Right lobe of liver (tissue), 6 donors: ENCODE measurements at regions not wholly inside any gene's neighbourhood (a gene's known extent, or its start where the extent isn't known, plus 50 kb on each side); places are given as distances from the start of the nearest gene placed in this dataset.
A peak's percentile ranks its signal among the peaks of the same experiment; 100 is the strongest.
"Not testable (repeated sequence)": the region's sequence is repeated elsewhere in the genome, so short reads cannot be mapped to it uniquely, and the experiment has no call there.

Experiments used
- ATAC-seq, 4 donors: fragments of 200-7000 bp; cut with Tn5 transposase; one replicate each; pipeline ENCODE4 v1.9.1; 2020; ENCODE audit warnings: mild to moderate bottlenecking in 4 of 4, moderate library complexity in 4 of 4
- DNase-seq, 3 donors: peaks; one replicate each; pipeline ENCODE4 v3.0.0-alpha.2; 2020
- H3K27ac ChIP-seq, 3 donors: fragments of 200-600 bp; one replicate each; pipeline ENCODE4 v1.8.0; 2022
- H3K27me3 ChIP-seq, 2 donors: fragments of 200-600 bp; one replicate each; pipeline ENCODE4 v1.8.0; 2022
- H3K36me3 ChIP-seq, 4 donors: fragments of 200-600 bp; sonication (generic) in 1 of 4; one replicate each; pipeline versions ENCODE4 v1.5.1 to v1.8.0; 2017 to 2022; ENCODE audit warnings: control low read depth in 1 of 4
- H3K4me1 ChIP-seq, 4 donors: fragments of 200-600 bp; sonication (generic) in 1 of 4; one replicate each; pipeline versions ENCODE4 v1.5.1 to v1.8.0; 2017 to 2022; ENCODE audit warnings: control low read depth in 1 of 4
- H3K4me3 ChIP-seq, 3 donors: fragments of 200-600 bp; one replicate each; pipeline ENCODE4 v1.8.0; 2022
- H3K9me3 ChIP-seq, 4 donors: fragments of 200-600 bp; sonication (generic) in 1 of 4; one replicate each; pipeline versions ENCODE4 v1.5.1 to v1.8.0; 2017 to 2022; ENCODE audit warnings: control low read depth in 1 of 4
- POLR2A ChIP-seq: fragments of 450-650 bp; IDR thresholded peaks from one replicate; pipeline ENCODE4 v1.6.1; 2017; ENCODE audit warnings: antibody characterized with exemption, mild to moderate bottlenecking
- WGBS: methylation state at CpG from one replicate; pipeline ENCODE4 v1.1.6; 2018; ENCODE audit warnings: low coverage, low lambda C conversion rate; ENCODE audit not compliant: insufficient coverage; ENCODE audit errors: missing lambda C conversion rate; 5-methylcytosine and 5-hydroxymethylcytosine counted together
- intact Hi-C, 2 donors: fragments of 100-400 bp; cut with DNase I; formaldehyde crosslinking; loops; one replicate each; pipeline versions ENCODE4 v1.11.2 to v1.14.1; 2022
- TF ChIP-seq, protein P1 (sequence below), 4 donors: fragments of 200-600 bp in 3 of 4; fragments of 450-650 bp in 1 of 4; IDR thresholded peaks; one replicate each; pipeline versions ENCODE4 v1.5.1 to v1.8.0; 2016 to 2022; ENCODE audit warnings: antibody characterized with exemption in 4 of 4, mild to moderate bottlenecking in 2 of 4
- donor health status: DM: no; HTN: yes; CAD: no.
- donor health status: DM: no; HTN: no; CAD: no.
- donor health status: DM: no; HTN: no; CAD: no.
- donor health status: DM: no; HTN: yes; CAD: no.
- donor health status: DM: no; HTN: yes; CAD: no.

DNA sequence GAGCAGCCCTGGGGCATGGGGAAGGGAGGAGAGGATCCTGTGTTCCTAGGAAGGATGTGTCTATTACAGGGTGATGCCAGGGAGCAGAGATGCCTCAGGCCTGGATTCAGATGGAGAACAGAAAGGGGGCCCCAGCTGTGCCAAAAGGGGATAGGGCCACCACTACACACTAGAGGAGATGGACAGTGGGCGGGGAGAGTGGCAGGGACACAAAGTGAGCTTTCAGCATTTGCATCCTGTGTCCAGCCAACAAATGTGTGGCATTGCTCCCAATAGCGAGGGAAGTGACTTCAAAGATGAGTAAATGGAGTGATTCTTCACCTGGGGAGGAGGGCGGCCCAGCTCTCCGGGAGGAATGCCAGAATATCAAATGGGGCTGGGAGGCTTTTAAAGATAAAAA lies 64.9 kb upstream of the WAPL start:
- TF ChIP-seq POLR2A = no peak
- TF ChIP-seq, protein P1, sequence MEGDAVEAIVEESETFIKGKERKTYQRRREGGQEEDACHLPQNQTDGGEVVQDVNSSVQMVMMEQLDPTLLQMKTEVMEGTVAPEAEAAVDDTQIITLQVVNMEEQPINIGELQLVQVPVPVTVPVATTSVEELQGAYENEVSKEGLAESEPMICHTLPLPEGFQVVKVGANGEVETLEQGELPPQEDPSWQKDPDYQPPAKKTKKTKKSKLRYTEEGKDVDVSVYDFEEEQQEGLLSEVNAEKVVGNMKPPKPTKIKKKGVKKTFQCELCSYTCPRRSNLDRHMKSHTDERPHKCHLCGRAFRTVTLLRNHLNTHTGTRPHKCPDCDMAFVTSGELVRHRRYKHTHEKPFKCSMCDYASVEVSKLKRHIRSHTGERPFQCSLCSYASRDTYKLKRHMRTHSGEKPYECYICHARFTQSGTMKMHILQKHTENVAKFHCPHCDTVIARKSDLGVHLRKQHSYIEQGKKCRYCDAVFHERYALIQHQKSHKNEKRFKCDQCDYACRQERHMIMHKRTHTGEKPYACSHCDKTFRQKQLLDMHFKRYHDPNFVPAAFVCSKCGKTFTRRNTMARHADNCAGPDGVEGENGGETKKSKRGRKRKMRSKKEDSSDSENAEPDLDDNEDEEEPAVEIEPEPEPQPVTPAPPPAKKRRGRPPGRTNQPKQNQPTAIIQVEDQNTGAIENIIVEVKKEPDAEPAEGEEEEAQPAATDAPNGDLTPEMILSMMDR (IDR thresholded peaks at IDR 0.05) = no peak
- Histone ChIP-seq H3K4me1 (no peaks in the 10 kb centered on the region), H3K9me3 (no peaks in the 10 kb centered on the region), H3K36me3 (no peaks in the 10 kb centered on the region), H3K27ac (no peak overlapping the region), H3K4me3 (no peak overlapping the region), H3K27me3 (no peaks in the 10 kb centered on the region)
- ATAC-seq (no peak), DNase-seq (no peak)
- 74% methylated on average over 4 of the region's 4 CpGs for WGBS
- intact Hi-C loops = loop anchor here in 1 of 2 donors (5.0 kb wide), 1 partner anchor 194 kb away; no protein-coding TSS in a partner anchor

DNA sequence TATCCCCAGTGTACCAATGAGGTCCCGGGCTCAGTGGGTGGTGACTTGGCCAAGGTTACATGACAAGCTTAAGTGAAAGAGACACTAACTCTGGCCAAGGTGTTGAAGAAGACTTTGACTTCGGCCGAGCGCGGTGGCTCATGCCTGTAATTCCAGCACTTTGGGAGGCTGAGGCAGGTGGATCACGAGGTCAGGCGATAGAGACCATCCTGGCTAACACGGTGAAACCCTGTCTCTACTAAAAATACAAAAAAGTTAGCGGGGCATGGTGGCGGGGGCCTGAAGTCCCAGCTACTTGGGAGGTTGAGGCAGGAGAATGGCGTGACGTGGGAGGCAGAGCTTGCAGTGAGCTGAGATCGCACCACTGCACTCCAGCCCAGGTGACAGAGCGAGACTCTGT lies 65.6 kb upstream of the OPN4 start:
- not testable (repeated sequence) for H3K4me1 ChIP-seq, ATAC-seq, H3K27me3 ChIP-seq, H3K36me3 ChIP-seq, H3K4me3 ChIP-seq, H3K9me3 ChIP-seq, H3K27ac ChIP-seq, DNase-seq
- intact Hi-C loops = loop anchor here in 1 of 2 donors (5.0 kb wide), 1 partner anchor 196 kb away; no protein-coding TSS in a partner anchor
- WGBS = 86% methylated on average over 14 of the region's 14 CpGs

DNA sequence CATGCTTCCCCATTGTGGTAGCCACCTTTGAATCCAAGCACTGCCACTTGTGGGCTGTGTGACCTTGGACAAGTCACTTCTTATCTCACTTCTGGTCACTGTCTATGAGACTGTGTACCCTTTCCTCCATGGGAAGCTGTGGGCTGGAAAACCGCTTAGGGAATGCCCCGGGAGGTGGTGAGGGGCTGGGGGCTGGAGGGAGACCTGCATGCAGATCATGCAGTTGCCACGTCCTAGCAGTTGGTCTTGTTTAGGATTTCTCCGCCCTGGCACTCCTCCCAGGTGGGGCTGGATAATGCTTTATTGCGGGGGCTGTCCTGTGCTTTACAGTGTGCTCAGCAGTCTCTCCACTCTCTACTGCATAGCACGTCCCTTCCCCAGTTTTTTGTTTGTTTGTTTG lies 62.9 kb upstream of the OPN4 start:
- WGBS = 83% methylated on average over 1 of the region's 6 CpGs
- no peak for ATAC-seq
- TF ChIP-seq, protein P1 (IDR thresholded peaks at IDR 0.05) = no peak
- TF ChIP-seq POLR2A = no peak
- intact Hi-C loops = no loop called here
- Histone ChIP-seq H3K27ac (no peak overlapping the region), H3K9me3 (no peaks in the 10 kb centered on the region), H3K27me3 (no peaks in the 10 kb centered on the region), H3K36me3 (no peaks in the 10 kb centered on the region), H3K4me3 (no peak overlapping the region), H3K4me1 (peaks cover 0 to 5% (median 0%) of the 10 kb centered on the region in 4 donors)
- DNase-seq = no peak

- no peaks in the 10 kb centered on the region for H3K9me3 ChIP-seq
- no peak overlapping the region for H3K27ac ChIP-seq
- H3K4me1 ChIP-seq = peaks cover 0 to 5% (median 0%) of the 10 kb centered on the region in 4 donors
- DNase-seq (peak; percentile 54 to 66 (median 61)), ATAC-seq (peak; percentile 85 to 95 (median 92))
- intact Hi-C loops = no loop called here
- WGBS = 12% methylated on average over 4 of the region's 4 CpGs
- no peaks in the 10 kb centered on the region for H3K36me3 ChIP-seq
- H3K27me3 ChIP-seq = no peaks in the 10 kb centered on the region
- TF ChIP-seq, protein P1 (IDR thresholded peaks at IDR 0.05) = peak; percentile 32 to 47 (median 47)
- TF ChIP-seq POLR2A = no peak
- no peak overlapping the region for H3K4me3 ChIP-seq
Observed at GRCh38 chr10:86592413-86592812, 61.9 kb upstream of the OPN4 start.

DNA sequence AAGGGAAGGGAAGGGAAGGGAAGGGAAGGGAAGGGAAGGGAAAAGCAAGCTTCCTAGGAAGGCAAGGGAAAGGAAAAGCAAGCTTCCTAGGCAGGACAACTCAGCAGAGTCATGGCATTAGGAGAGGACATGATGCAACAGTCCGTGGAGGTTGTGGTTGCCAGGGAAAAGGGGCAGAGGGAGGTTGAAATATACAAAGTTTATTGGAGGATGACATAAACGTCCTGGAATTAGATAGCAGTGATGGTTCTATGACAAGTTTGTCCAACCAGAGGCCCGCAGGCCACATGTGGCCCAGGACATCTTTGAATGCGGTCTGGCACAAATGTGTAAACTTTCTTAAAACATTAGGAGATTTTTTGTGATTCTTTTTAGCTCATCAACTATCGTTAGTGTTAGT lies 59.8 kb upstream of the OPN4 start:
- ATAC-seq (peak in 3 of 4 donors; percentile 29 to 65 (median 53)), DNase-seq (peak in 1 of 3 donors; percentile 12)
- Histone ChIP-seq H3K27me3 (no peaks in the 10 kb centered on the region), H3K9me3 (no peaks in the 10 kb centered on the region), H3K36me3 (no peaks in the 10 kb centered on the region), H3K4me1 (peaks cover 0 to 5% (median 0%) of the 10 kb centered on the region in 4 donors), H3K27ac (no peak overlapping the region), H3K4me3 (no peak overlapping the region)
- TF ChIP-seq POLR2A = no peak
- TF ChIP-seq, protein P1 (IDR thresholded peaks at IDR 0.05) = no peak
- intact Hi-C loops = no loop called here
- WGBS = 54% methylated on average over 5 of the region's 5 CpGs
